Heart right ventricle (tissue), 16 donors: ENCODE measurements at regions not wholly inside any gene's neighbourhood (a gene's known extent, or its start where the extent isn't known, plus 50 kb on each side); places are given as distances from the start of the nearest gene placed in this dataset.
"Not testable (repeated sequence)": the region's sequence is repeated elsewhere in the genome, so short reads cannot be mapped to it uniquely, and the experiment has no call there.

Experiments used
- ATAC-seq, 8 donors: fragments of 200-7000 bp; cut with Tn5 transposase; one replicate each; pipeline ENCODE4 v1.9.1; 2020; ENCODE audit warnings: mild to moderate bottlenecking in 8 of 8, moderate library complexity in 8 of 8, moderate number of reproducible peaks in 1 of 8
- DNase-seq, 2 donors: peaks; one replicate each; pipeline ENCODE4 v3.0.0-alpha.2; 2020
- H3K27ac ChIP-seq, 10 donors: fragments of 200-600 bp; sonication (generic) in 2 of 10; one replicate each; pipeline versions ENCODE4 v1.5.0 to v1.8.0; 2020 to 2022; ENCODE audit warnings: mild to moderate bottlenecking in 3 of 10
- H3K27me3 ChIP-seq, 7 donors: fragments of 200-600 bp; one replicate each; pipeline ENCODE4 v1.8.0; 2021 to 2022; ENCODE audit warnings: mild to moderate bottlenecking in 2 of 7
- H3K36me3 ChIP-seq, 9 donors: fragments of 200-600 bp; sonication (generic) in 1 of 9; one replicate each; pipeline versions ENCODE4 v1.5.0 to v1.8.0; 2020 to 2022; ENCODE audit warnings: mild to moderate bottlenecking in 2 of 9
- H3K4me1 ChIP-seq, 9 donors: fragments of 200-600 bp; sonication (generic) in 1 of 9; one replicate each; pipeline versions ENCODE4 v1.5.0 to v1.8.0; 2020 to 2022; ENCODE audit warnings: mild to moderate bottlenecking in 4 of 9
- H3K4me3 ChIP-seq, 10 donors: fragments of 200-600 bp; sonication (generic) in 2 of 10; one replicate each; pipeline versions ENCODE4 v1.5.0 to v1.8.0; 2020 to 2022; ENCODE audit warnings: mild to moderate bottlenecking in 7 of 10, moderate library complexity in 2 of 10
- H3K9me3 ChIP-seq, 11 donors: fragments of 200-600 bp in 10 of 11; sonication (generic) in 2 of 11; one replicate each; pipeline versions ENCODE4 v1.5.0 to v1.8.0; 2013 to 2022; ENCODE audit warnings: mild to moderate bottlenecking in 2 of 11, control low read depth in 1 of 11, moderate library complexity in 1 of 11
- CTCF ChIP-seq, 9 donors: fragments of 200-600 bp; sonication (generic) in 2 of 9; IDR thresholded peaks; one replicate each; pipeline versions ENCODE4 v1.5.0 to v1.8.0; 2021 to 2022; ENCODE audit warnings: antibody characterized with exemption in 9 of 9, mild to moderate bottlenecking in 5 of 9, moderate library complexity in 1 of 9
- WGBS, 2 donors: extraction: QIAGEN DNeasy Blood & Tissue Kit; methylation state at CpG; one replicate each; pipeline ENCODE4 v1.1.7; 2013; ENCODE audit warnings: inconsistent platforms in 1 of 2; 5-methylcytosine and 5-hydroxymethylcytosine counted together
- intact Hi-C, 10 donors: fragments of 100-400 bp; cut with DNase I; formaldehyde crosslinking; loops; one replicate each; pipeline versions ENCODE4 v1.11.1 to v1.14.2; 2022
- donor health status: Arrhythmogenic right ventricular cardiomyopathy.
- donor health status: ischemic (EF 13 %, LVEDD 7.1; RV severe dilation, severe dysfunction).
- donor health status: healthy with polysubstance abuse.
- donor health status: DM: no; HTN: yes; CAD: no.
- donor health status: DM: no; HTN: no; CAD: no.
- donor health status: ischemic (EF 25% LVEDD 6.9; RV normal size, moderate dysfunction).
- donor health status: ischemic (EF 25% LVEDD 5.7; RV mildly dilated, moderate dysfunction).
- donor health status: healthy.
- donor health status: DM: yes; HTN: yes; CAD: no.
- donor health status: Ischemic cardiomyopathy.
- donor health status: ischemic (EF 35%, LVEDD 5.7; RV mildly dilated, moderate dysfunction).
- donor health status: nonischemic (EF 11% LVEDD 7.7; RV severe dilation, severe dysfunction).
- donor health status: DM: yes; HTN: yes; CAD: no.
- donor health status: PGD.
- donor health status: ischemic (EF 29% LVEDD 5.4; RV normal size, mild dysfunction).
- donor health status: nonischemic (EF 23%, LVEDD 6.1; RV moderate dilation, normal function).

- H3K36me3 ChIP-seq = peaks cover 0 to 5% (median 0%) of the 10 kb centered on the region in 9 donors
- ATAC-seq = no peak
- intact Hi-C loops = no loop called here
- no peaks in the 10 kb centered on the region for H3K27me3 ChIP-seq
- H3K9me3 ChIP-seq = peaks cover 0 to 59% (median 33%) of the 10 kb centered on the region in 11 donors
- peaks cover 0 to 16% (median 3%) of the 10 kb centered on the region in 9 donors for H3K4me1 ChIP-seq
- WGBS, 2 donors = 84 to 98% methylated on average over 3 of the region's 3 CpGs
- DNase-seq = no peak
- H3K4me3 ChIP-seq = no peak overlapping the region
- no peak for TF ChIP-seq CTCF (IDR thresholded peaks at IDR 0.05)
- H3K27ac ChIP-seq = no peak overlapping the region
These were observed 388.7 kb downstream of the UTRN start for GRCh38 chr6:144673807-144674206.

GRCh38 chr6:144675231-144675861 is 390.2 kb downstream of the UTRN start:
- peaks cover 0 to 31% (median 15%) of the 10 kb centered on the region in 9 donors for H3K4me1 ChIP-seq
- ATAC-seq (peak in 1 of 8 donors; percentile 22), DNase-seq (no peak)
- peak overlapping the region in 1 of 10 donors; percentile 4 for H3K27ac ChIP-seq
- 86 to 87% methylated on average over 6 of the region's 6 CpGs for WGBS, 2 donors
- peaks cover 0 to 10% (median 0%) of the 10 kb centered on the region in 9 donors for H3K36me3 ChIP-seq
- H3K9me3 ChIP-seq = peaks cover 0 to 51% (median 28%) of the 10 kb centered on the region in 11 donors
- intact Hi-C loops = no loop called here
- no peak overlapping the region for H3K4me3 ChIP-seq
- H3K27me3 ChIP-seq = no peaks in the 10 kb centered on the region
- TF ChIP-seq CTCF (IDR thresholded peaks at IDR 0.05) = no peak

GRCh38 chr6:144676310-144676709 is 391.2 kb downstream of the UTRN start:
- intact Hi-C loops, ATAC-seq, H3K4me3 ChIP-seq, H3K27ac ChIP-seq, DNase-seq, H3K27me3 ChIP-seq: not testable (repeated sequence)
- peaks cover 0 to 41% (median 21%) of the 10 kb centered on the region in 11 donors for H3K9me3 ChIP-seq
- 93 to 97% methylated on average over 3 of the region's 3 CpGs for WGBS, 2 donors
- H3K4me1 ChIP-seq = peaks cover 0 to 40% (median 15%) of the 10 kb centered on the region in 9 donors
- H3K36me3 ChIP-seq = peaks cover 0 to 17% (median 0%) of the 10 kb centered on the region in 9 donors

- ATAC-seq = not testable (repeated sequence)
- 99 to 100% methylated on average over 4 of the region's 4 CpGs for WGBS, 2 donors
These were observed 392.1 kb downstream of the UTRN start for GRCh38 chr6:144677263-144677662.

GRCh38 chr6:144678844-144679243 is 393.7 kb downstream of the UTRN start:
- peak overlapping the region in 3 of 10 donors; percentile 3 to 29 (median 22) for H3K27ac ChIP-seq

More at GRCh38 chr6:144677263-144677662, 392.1 kb downstream of the UTRN start:
- H3K4me3 ChIP-seq, H3K27me3 ChIP-seq, H3K27ac ChIP-seq, intact Hi-C loops, DNase-seq: not testable (repeated sequence)
- H3K36me3 ChIP-seq = peaks cover 0 to 17% (median 0%) of the 10 kb centered on the region in 9 donors
- peaks cover 0 to 32% (median 19%) of the 10 kb centered on the region in 11 donors for H3K9me3 ChIP-seq
- peaks cover 0 to 48% (median 15%) of the 10 kb centered on the region in 9 donors for H3K4me1 ChIP-seq

More at GRCh38 chr6:144678844-144679243, 393.7 kb downstream of the UTRN start:
- Histone ChIP-seq H3K27me3 (no peaks in the 10 kb centered on the region), H3K4me1 (peaks cover 0 to 49% (median 15%) of the 10 kb centered on the region in 9 donors), H3K9me3 (peaks cover 0 to 17% (median 8%) of the 10 kb centered on the region in 11 donors), H3K36me3 (peaks cover 0 to 31% (median 0%) of the 10 kb centered on the region in 9 donors), H3K4me3 (no peak overlapping the region)
- ATAC-seq (peak in 2 of 8 donors; percentile 30 to 42), DNase-seq (no peak)
- no peak for TF ChIP-seq CTCF (IDR thresholded peaks at IDR 0.05)
- intact Hi-C loops = no loop called here
- 47 to 74% methylated on average over 1 of the region's 1 CpG for WGBS, 2 donors
